Adrenal gland (tissue), 9 donors: ENCODE measurements at regions not wholly inside any gene's neighbourhood (a gene's known extent, or its start where the extent isn't known, plus 50 kb on each side); places are given as distances from the start of the nearest gene placed in this dataset.

ENCODE experiments used
- DNase-seq, 7 donors: peaks; one replicate each; pipeline ENCODE4 v3.0.0-alpha.2; 2019 to 2020
- H3K27ac ChIP-seq, 5 donors: fragments of 200-600 bp; sonication (generic) in 4 of 5; 1 replicate in 3 of 5; 2 replicates in 2 of 5; pipeline versions ENCODE4 v1.5.1 to v1.8.0; 2016 to 2020; ENCODE audit warnings: mild to moderate bottlenecking in 1 of 5
- H3K27me3 ChIP-seq: fragments of 200-600 bp; 2 replicates; pipeline ENCODE4 v1.8.0; 2021
- H3K36me3 ChIP-seq, 2 donors: fragments of 200-600 bp; replicated peaks in 1 of 2; 1 replicate in 1 of 2; 2 replicates in 1 of 2; pipeline versions ENCODE4 v1.5.1 to v1.8.0; 2018 to 2022
- H3K4me1 ChIP-seq, 2 donors: fragments of 200-600 bp; replicated peaks in 1 of 2; 1 replicate in 1 of 2; 2 replicates in 1 of 2; pipeline versions ENCODE4 v1.5.1 to v1.8.0; 2018 to 2021
- H3K4me3 ChIP-seq, 4 donors: fragments of 200-600 bp; sonication (generic) in 3 of 4; one replicate each; pipeline ENCODE4 v1.5.1; 2016 to 2018
- H3K9me3 ChIP-seq, 3 donors: fragments of 200-600 bp; sonication (generic) in 1 of 3; replicated peaks in 1 of 3; 1 replicate in 2 of 3; 2 replicates in 1 of 3; pipeline versions ENCODE4 v1.5.1 to v1.8.0; 2016 to 2021
- CTCF ChIP-seq, 6 experiments: fragments of 450-650 bp in 4 of 6; fragments of 200-600 bp in 2 of 6; sonication (generic) in 1 of 6; IDR thresholded peaks; 1 replicate in 5 of 6; 2 replicates in 1 of 6; pipeline versions ENCODE4 v1.5.1 to v1.8.0; 2016 to 2021; ENCODE audit warnings: antibody characterized with exemption in 6 of 6, mild to moderate bottlenecking in 2 of 6, moderate library complexity in 1 of 6
- POLR2A ChIP-seq, 2 donors: fragments of 450-650 bp; IDR thresholded peaks; one replicate each; pipeline ENCODE4 v1.6.1; 2017; ENCODE audit warnings: antibody characterized with exemption in 2 of 2, mild to moderate bottlenecking in 2 of 2, moderate library complexity in 1 of 2
- WGBS, 4 donors: extraction: QIAGEN DNeasy Blood & Tissue Kit in 2 of 4; methylation state at CpG; one replicate each; pipeline versions ENCODE4 v1.1.5 to v1.1.7; 2013 to 2017; 5-methylcytosine and 5-hydroxymethylcytosine counted together
- intact Hi-C, 2 donors: fragments of 100-400 bp; cut with DNase I; formaldehyde crosslinking; loops; one replicate each; pipeline versions ENCODE4 v1.14.1 to v1.15.0; 2022 to 2023
- donor health status: healthy with polysubstance abuse.
- donor health status: Bipolar disorder and iron deficiency.
- donor health status: DM: yes; HTN: yes; CAD: no.
- donor health status: DM: no; HTN: no; CAD: no.
- donor health status: DM: no; HTN: no; CAD: no.

GRCh38 chr15:38647683-38648082 lies 83.1 kb upstream of the RASGRP1 start:
- no peaks in the 10 kb centered on the region for H3K4me1 ChIP-seq
- no peak overlapping the region for H3K4me3 ChIP-seq
- no peak overlapping the region for H3K27ac ChIP-seq
- no peaks in the 10 kb centered on the region for H3K9me3 ChIP-seq
- intact Hi-C loops, result no loop called here
- H3K36me3 ChIP-seq, result no peaks in the 10 kb centered on the region
- H3K27me3 ChIP-seq, result peaks cover 5% of the 10 kb centered on the region
- peak in 1 of 7 donors; percentile 20 for DNase-seq
- TF ChIP-seq POLR2A (IDR thresholded peaks at IDR 0.05), result no peak
- TF ChIP-seq CTCF (IDR thresholded peaks at IDR 0.05), result peak; percentile 10 to 46 (median 26)

DNA sequence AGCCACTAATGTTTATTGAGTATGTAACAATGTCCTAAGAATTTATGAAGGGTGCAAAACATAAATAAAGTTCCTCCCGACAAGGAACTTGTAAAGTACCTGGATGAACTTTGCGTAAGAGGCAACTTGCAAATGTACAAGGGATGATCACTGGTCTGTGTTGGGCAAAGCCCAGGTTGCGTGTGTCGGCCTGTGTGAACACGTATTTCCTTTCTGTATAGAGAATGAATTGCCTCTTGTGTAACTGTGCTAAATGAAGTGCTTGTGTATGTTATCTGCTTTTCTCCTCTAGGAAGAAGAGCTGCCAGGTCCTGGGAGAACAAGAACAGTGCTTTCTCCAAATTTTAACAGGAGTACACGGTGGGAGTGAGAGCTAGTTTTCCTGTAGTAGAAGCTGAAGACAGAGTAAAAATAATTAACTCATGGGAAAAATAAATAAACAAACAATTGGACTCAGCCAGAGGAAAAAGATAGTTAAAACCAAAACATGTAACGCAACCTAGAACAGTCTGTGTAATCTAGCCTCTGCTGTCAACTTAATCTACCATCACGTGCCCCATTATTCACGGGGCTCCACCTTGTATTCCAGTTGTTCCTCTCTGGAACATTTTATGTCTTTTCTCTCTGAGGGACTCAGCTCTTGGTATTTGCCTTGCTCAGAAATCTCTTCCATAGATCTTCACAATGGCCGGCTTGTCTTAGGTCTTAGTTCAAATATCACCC lies 83.7 kb upstream of the RASGRP1 start:
- Histone ChIP-seq H3K9me3 (no peaks in the 10 kb centered on the region), H3K27ac (no peak overlapping the region), H3K4me3 (no peak overlapping the region), H3K36me3 (no peaks in the 10 kb centered on the region), H3K27me3 (peaks cover 5% of the 10 kb centered on the region), H3K4me1 (no peaks in the 10 kb centered on the region)
- intact Hi-C loops, result no loop called here
- DNase-seq, result no peak
- 69 to 81% (median 79%) methylated on average over 10 of the region's 10 CpGs for WGBS, 4 donors
- TF ChIP-seq CTCF (IDR thresholded peaks at IDR 0.05) (no peak), POLR2A (IDR thresholded peaks at IDR 0.05) (no peak)

GRCh38 chr15:38650384-38650783 lies 85.8 kb upstream of the RASGRP1 start:
- no peak overlapping the region for H3K27ac ChIP-seq
- TF ChIP-seq POLR2A (IDR thresholded peaks at IDR 0.05) (no peak), CTCF (IDR thresholded peaks at IDR 0.05) (no peak)
- no peaks in the 10 kb centered on the region for H3K9me3 ChIP-seq
- no peak overlapping the region for H3K4me3 ChIP-seq
- no peaks in the 10 kb centered on the region for H3K4me1 ChIP-seq
- intact Hi-C loops, result no loop called here
- no peak for DNase-seq
- peaks cover 5% of the 10 kb centered on the region for H3K27me3 ChIP-seq
- no peaks in the 10 kb centered on the region for H3K36me3 ChIP-seq

- no peaks in the 10 kb centered on the region for H3K4me1 ChIP-seq
- intact Hi-C loops, result no loop called here
- H3K27me3 ChIP-seq, result peaks cover 5% of the 10 kb centered on the region
- no peaks in the 10 kb centered on the region for H3K36me3 ChIP-seq
- no peak overlapping the region for H3K4me3 ChIP-seq
- WGBS, 4 donors, result 71 to 88% (median 77%) methylated on average over 1 of the region's 1 CpG
- DNase-seq, result no peak
- H3K27ac ChIP-seq, result no peak overlapping the region
- no peaks in the 10 kb centered on the region for H3K9me3 ChIP-seq
- no peak for TF ChIP-seq POLR2A (IDR thresholded peaks at IDR 0.05)
- no peak for TF ChIP-seq CTCF (IDR thresholded peaks at IDR 0.05)
These were observed 86.3 kb upstream of the RASGRP1 start for GRCh38 chr15:38650936-38651327.
